Thyroid gland (tissue), 4 donors: ENCODE measurements at regions not wholly inside any gene's neighbourhood (a gene's known extent, or its start where the extent isn't known, plus 50 kb on each side); places are given as distances from the start of the nearest gene placed in this dataset.

ENCODE experiments used
- DNase-seq, 2 donors: peaks; one replicate each; pipeline ENCODE4 v3.0.0-alpha.2; 2019
- H3K27ac ChIP-seq, 3 donors: fragments of 200-600 bp; sonication (generic); 1 replicate in 2 of 3; 2 replicates in 1 of 3; pipeline ENCODE4 v1.5.1; 2016 to 2019; ENCODE audit warnings: mild to moderate bottlenecking in 1 of 3, moderate library complexity in 1 of 3
- H3K27me3 ChIP-seq: fragments of 200-600 bp; sonication (generic); one replicate; pipeline ENCODE4 v1.5.1; 2019
- H3K36me3 ChIP-seq, 2 donors: fragments of 200-600 bp; sonication (generic); one replicate each; pipeline ENCODE4 v1.5.1; 2016 to 2019
- H3K4me1 ChIP-seq, 2 donors: fragments of 200-600 bp; sonication (generic); one replicate each; pipeline ENCODE4 v1.5.1; 2017 to 2019
- H3K4me3 ChIP-seq, 3 donors: fragments of 200-600 bp; sonication (generic); replicated peaks in 1 of 3; 1 replicate in 2 of 3; 2 replicates in 1 of 3; pipeline ENCODE4 v1.5.1; 2016; ENCODE audit warnings: mild to moderate bottlenecking in 1 of 3
- H3K9me3 ChIP-seq: fragments of 200-600 bp; sonication (generic); one replicate; pipeline ENCODE4 v1.5.1; 2017
- CTCF ChIP-seq, 6 experiments: fragments of 200-600 bp in 3 of 6; fragments of 450-650 bp in 3 of 6; sonication (generic) in 3 of 6; IDR thresholded peaks; one replicate each; pipeline ENCODE4 v1.5.1; 2016 to 2019; ENCODE audit warnings: antibody characterized with exemption in 6 of 6, mild to moderate bottlenecking in 2 of 6, inconsistent platforms in 1 of 6, moderate library complexity in 1 of 6
- POLR2A ChIP-seq, 2 donors: fragments of 450-650 bp; IDR thresholded peaks; one replicate each; pipeline ENCODE4 v1.6.1; 2017; ENCODE audit warnings: antibody characterized with exemption in 2 of 2, mild to moderate bottlenecking in 2 of 2, moderate library complexity in 1 of 2
- WGBS, 2 donors: methylation state at CpG; one replicate each; pipeline ENCODE4 v1.1.5; 2017; 5-methylcytosine and 5-hydroxymethylcytosine counted together
- intact Hi-C: fragments of 100-400 bp; cut with DNase I; formaldehyde crosslinking; loops from one replicate; pipeline ENCODE4 v1.15.1; 2023

DNA sequence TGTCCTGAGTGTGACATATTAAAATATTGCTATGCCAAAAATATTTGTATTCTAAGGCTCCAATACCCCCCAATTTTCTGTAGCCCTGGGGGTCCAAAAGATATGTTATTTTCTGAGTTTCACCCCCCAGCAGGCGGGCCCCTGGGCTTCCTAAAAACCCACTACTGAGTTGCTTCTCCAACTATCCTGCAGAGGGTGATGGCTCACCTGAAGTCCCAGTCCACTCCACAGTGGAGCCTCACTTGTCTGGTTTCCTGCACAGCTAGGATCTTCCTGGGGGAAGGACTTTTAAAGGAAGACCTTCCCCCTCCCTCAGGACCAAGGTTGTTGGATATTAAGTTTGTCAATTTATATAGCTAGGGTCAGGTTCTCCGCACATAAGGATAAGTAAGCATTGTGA, 1181.4 kb downstream of the ROBO2 start:
- Histone ChIP-seq H3K9me3 (no peaks in the 10 kb centered on the region), H3K36me3 (no peaks in the 10 kb centered on the region), H3K27me3 (no peaks in the 10 kb centered on the region), H3K27ac (no peak overlapping the region), H3K4me1 (no peaks in the 10 kb centered on the region), H3K4me3 (no peak overlapping the region)
- TF ChIP-seq POLR2A (IDR thresholded peaks at IDR 0.05), result no peak
- TF ChIP-seq CTCF (IDR thresholded peaks at IDR 0.05), result no peak
- WGBS, 2 donors, result 81 to 92% methylated on average over 2 of the region's 2 CpGs
- intact Hi-C loops, result no loop called here
- DNase-seq, result no peak

DNA sequence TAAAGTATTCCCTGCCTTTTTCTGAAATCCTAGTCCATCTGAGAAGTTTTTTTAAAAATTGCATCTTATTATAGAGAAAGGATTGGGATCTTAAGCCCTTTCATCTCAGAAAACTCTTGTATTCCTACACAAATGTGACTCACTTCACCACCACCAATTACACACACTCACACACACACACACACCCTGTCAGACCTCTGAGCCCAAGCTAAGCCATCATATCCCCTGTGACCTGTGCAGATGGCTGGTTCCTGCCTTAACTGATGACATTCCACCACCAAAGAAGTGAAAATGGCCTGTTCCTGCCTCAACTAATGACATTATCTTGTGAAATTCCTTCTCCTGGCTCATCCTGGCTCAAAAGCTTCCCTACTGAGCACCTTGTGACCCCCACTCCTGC, 1181.9 kb downstream of the ROBO2 start:
- H3K9me3 ChIP-seq, result no peaks in the 10 kb centered on the region
- no peak overlapping the region for H3K27ac ChIP-seq
- TF ChIP-seq CTCF (IDR thresholded peaks at IDR 0.05) (no peak), POLR2A (IDR thresholded peaks at IDR 0.05) (no peak)
- no peak for DNase-seq
- no peaks in the 10 kb centered on the region for H3K27me3 ChIP-seq
- H3K36me3 ChIP-seq, result no peaks in the 10 kb centered on the region
- H3K4me1 ChIP-seq, result no peaks in the 10 kb centered on the region
- intact Hi-C loops, result no loop called here
- H3K4me3 ChIP-seq, result no peak overlapping the region

GRCh38 chr3:78235841-78236240, 1195.9 kb downstream of the ROBO2 start:
- intact Hi-C loops, result no loop called here
- Histone ChIP-seq H3K9me3 (no peaks in the 10 kb centered on the region), H3K4me1 (no peaks in the 10 kb centered on the region), H3K36me3 (no peaks in the 10 kb centered on the region), H3K27ac (no peak overlapping the region), H3K27me3 (no peaks in the 10 kb centered on the region), H3K4me3 (no peak overlapping the region)
- DNase-seq, result no peak
- TF ChIP-seq CTCF (IDR thresholded peaks at IDR 0.05) (no peak), POLR2A (IDR thresholded peaks at IDR 0.05) (no peak)

GRCh38 chr3:78238811-78239210, 1198.9 kb downstream of the ROBO2 start:
- intact Hi-C loops, result no loop called here
- DNase-seq, result no peak
- H3K4me1 ChIP-seq, result no peaks in the 10 kb centered on the region
- H3K9me3 ChIP-seq, result no peaks in the 10 kb centered on the region
- WGBS, 2 donors, result 75 to 82% methylated on average over 5 of the region's 5 CpGs
- no peak overlapping the region for H3K27ac ChIP-seq
- no peak for TF ChIP-seq POLR2A (IDR thresholded peaks at IDR 0.05)
- TF ChIP-seq CTCF (IDR thresholded peaks at IDR 0.05), result no peak
- H3K36me3 ChIP-seq, result no peaks in the 10 kb centered on the region
- no peak overlapping the region for H3K4me3 ChIP-seq
- H3K27me3 ChIP-seq, result no peaks in the 10 kb centered on the region

DNA sequence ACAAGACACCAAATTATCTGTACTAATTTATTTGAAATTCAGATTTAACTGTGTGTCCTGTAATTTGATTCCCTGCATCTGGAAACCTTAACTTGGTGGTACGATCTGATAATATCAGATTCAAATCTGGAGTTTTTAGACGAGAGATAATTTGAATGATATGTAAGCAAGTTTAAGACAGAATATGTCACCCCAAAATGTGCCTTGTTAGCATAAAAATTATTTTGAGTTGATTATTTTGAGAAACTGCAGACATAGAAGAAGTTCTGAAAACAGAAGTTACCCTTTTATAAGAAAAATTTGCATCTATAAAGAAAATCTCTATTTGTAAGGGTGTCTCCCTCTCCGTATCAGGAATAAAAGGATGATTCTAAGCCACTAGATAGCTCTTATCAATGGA, 1202.8 kb downstream of the ROBO2 start:
- intact Hi-C loops, result no loop called here
- TF ChIP-seq POLR2A (IDR thresholded peaks at IDR 0.05) (no peak), CTCF (IDR thresholded peaks at IDR 0.05) (no peak)
- Histone ChIP-seq H3K9me3 (no peaks in the 10 kb centered on the region), H3K27me3 (no peaks in the 10 kb centered on the region), H3K4me3 (no peak overlapping the region), H3K36me3 (no peaks in the 10 kb centered on the region), H3K4me1 (no peaks in the 10 kb centered on the region), H3K27ac (no peak overlapping the region)
- 77 to 87% methylated on average over 3 of the region's 3 CpGs for WGBS, 2 donors
- no peak for DNase-seq
